NCI-H128 (cell line): ENCODE measurements at regions not wholly inside any gene's neighbourhood (a gene's known extent, or its start where the extent isn't known, plus 50 kb on each side); places are given as distances from the start of the nearest gene placed in this dataset.

ENCODE experiments used
- DNase-seq: peaks from one replicate; lab custom pipeline; 2025; ENCODE audit not compliant: unreplicated experiment; lab: John Stamatoyannopoulos, UW

- DNase-seq: no peak
These were observed 368.5 kb downstream of the INSC start for GRCh38 chr11:15483205-15483604.

- DNase-seq: no peak
These were observed 369.7 kb downstream of the INSC start for GRCh38 chr11:15484398-15484797.

- no peak for DNase-seq
These were observed 370.7 kb downstream of the INSC start for GRCh38 chr11:15485432-15485831.

- DNase-seq: no peak
These were observed 374.6 kb downstream of the INSC start for GRCh38 chr11:15489281-15489680.

- no peak for DNase-seq
These were observed 375.8 kb downstream of the INSC start for GRCh38 chr11:15490535-15490934.

GRCh38 chr11:15493066-15493465 lies 378.3 kb downstream of the INSC start:
- no peak for DNase-seq

GRCh38 chr11:15493921-15494620 lies 379.3 kb downstream of the INSC start:
- DNase-seq: no peak

GRCh38 chr11:15494740-15495139 lies 380.0 kb downstream of the INSC start:
- no peak for DNase-seq

- no peak for DNase-seq
These were observed 380.7 kb downstream of the INSC start for GRCh38 chr11:15495462-15495861.

GRCh38 chr11:15497366-15497765 lies 382.6 kb downstream of the INSC start:
- DNase-seq: no peak

- DNase-seq: no peak
These were observed 385.0 kb downstream of the INSC start for GRCh38 chr11:15499674-15500073.

GRCh38 chr11:15500643-15501042 lies 385.9 kb downstream of the INSC start:
- no peak for DNase-seq

GRCh38 chr11:15501566-15501965 lies 386.8 kb downstream of the INSC start:
- DNase-seq: no peak

- DNase-seq: no peak
These were observed 390.4 kb downstream of the INSC start for GRCh38 chr11:15505155-15505554.

GRCh38 chr11:15507592-15507991 lies 392.9 kb downstream of the INSC start:
- no peak for DNase-seq

GRCh38 chr11:15509082-15509481 lies 394.4 kb downstream of the INSC start:
- DNase-seq: no peak

GRCh38 chr11:15519124-15519791 lies 404.5 kb downstream of the INSC start:
- no peak for DNase-seq

GRCh38 chr11:15519911-15520310 lies 405.2 kb downstream of the INSC start:
- no peak for DNase-seq

GRCh38 chr11:15523543-15523942 lies 408.8 kb downstream of the INSC start:
- DNase-seq: no peak

- no peak for DNase-seq
These were observed 410.9 kb downstream of the INSC start for GRCh38 chr11:15525582-15525981.

GRCh38 chr11:15526032-15526431 lies 411.3 kb downstream of the INSC start:
- DNase-seq: no peak

GRCh38 chr11:15526859-15527450 lies 412.2 kb downstream of the INSC start:
- no peak for DNase-seq
